Breast epithelium (tissue), 4 donors: ENCODE measurements at regions not wholly inside any gene's neighbourhood (a gene's known extent, or its start where the extent isn't known, plus 50 kb on each side); places are given as distances from the start of the nearest gene placed in this dataset.

Experiments
- DNase-seq, 2 donors: peaks; one replicate each; pipeline ENCODE4 v3.0.0-alpha.2; 2019; ENCODE audit warnings: low spot score in 2 of 2
- H3K27ac ChIP-seq, 2 donors: fragments of 200-600 bp; sonication (generic) in 1 of 2; one replicate each; pipeline ENCODE4 v1.5.1; 2016 to 2019; ENCODE audit warnings: mild to moderate bottlenecking in 1 of 2
- H3K27me3 ChIP-seq, 2 donors: fragments of 200-600 bp; sonication (generic) in 1 of 2; one replicate each; pipeline versions ENCODE4 v1.5.1 to v1.6.0; 2017 to 2019; ENCODE audit warnings: control low read depth in 1 of 2, mild to moderate bottlenecking in 1 of 2
- H3K36me3 ChIP-seq: fragments of 200-600 bp; one replicate; pipeline ENCODE4 v1.5.1; 2019
- H3K4me1 ChIP-seq, 2 donors: fragments of 200-600 bp; sonication (generic); one replicate each; pipeline ENCODE4 v1.5.1; 2016 to 2019; ENCODE audit warnings: control low read depth in 1 of 2
- H3K4me3 ChIP-seq, 3 donors: fragments of 200-600 bp; sonication (generic); 1 replicate in 2 of 3; 2 replicates in 1 of 3; pipeline ENCODE4 v1.5.1; 2016 to 2019; ENCODE audit warnings: mild to moderate bottlenecking in 3 of 3, moderate library complexity in 2 of 3
- H3K9me3 ChIP-seq, 2 donors: fragments of 200-600 bp; sonication (generic) in 1 of 2; one replicate each; pipeline ENCODE4 v1.5.1; 2016 to 2019; ENCODE audit warnings: control low read depth in 1 of 2
- CTCF ChIP-seq, 3 donors: fragments of 450-650 bp; IDR thresholded peaks; one replicate each; pipeline ENCODE4 v1.5.1; 2016 to 2017; ENCODE audit warnings: antibody characterized with exemption in 3 of 3, mild to moderate bottlenecking in 3 of 3, moderate library complexity in 3 of 3
- POLR2A ChIP-seq: fragments of 450-650 bp; IDR thresholded peaks from one replicate; pipeline ENCODE4 v1.6.1; 2016; ENCODE audit warnings: antibody characterized with exemption, mild to moderate bottlenecking, moderate library complexity
- POLR2AphosphoS5 ChIP-seq, 3 donors: sonication (generic); formaldehyde crosslinking; IDR thresholded peaks; one replicate each; pipeline ENCODE4 v1.6.1; 2017; ENCODE audit warnings: antibody characterized with exemption in 3 of 3
- intact Hi-C: fragments of 100-400 bp; cut with DNase I; formaldehyde crosslinking; loops from one replicate; pipeline ENCODE4 v1.15.1; 2023; ENCODE audit warnings: low total_unique reads

GRCh38 chr1:224791362-224791941 lies 138.0 kb upstream of the DNAH14 start:
- Histone ChIP-seq H3K9me3 (no peaks in the 10 kb centered on the region), H3K36me3 (no peaks in the 10 kb centered on the region), H3K27ac (no peak overlapping the region), H3K4me1 (no peaks in the 10 kb centered on the region), H3K4me3 (no peak overlapping the region), H3K27me3 (no peaks in the 10 kb centered on the region)
- TF ChIP-seq POLR2AphosphoS5 (IDR thresholded peaks at IDR 0.05) (no peak), POLR2A (no peak), CTCF (IDR thresholded peaks at IDR 0.05) (no peak)
- DNase-seq, result no peak
- intact Hi-C loops, result no loop called here

- intact Hi-C loops, result no loop called here
- Histone ChIP-seq H3K27me3 (no peaks in the 10 kb centered on the region), H3K9me3 (no peaks in the 10 kb centered on the region), H3K4me3 (no peak overlapping the region), H3K4me1 (no peaks in the 10 kb centered on the region), H3K27ac (no peak overlapping the region), H3K36me3 (no peaks in the 10 kb centered on the region)
- TF ChIP-seq POLR2A (no peak), POLR2AphosphoS5 (IDR thresholded peaks at IDR 0.05) (no peak)
- no peak for DNase-seq
These were observed 133.9 kb upstream of the DNAH14 start for GRCh38 chr1:224795591-224795990.

- no peak for DNase-seq
- intact Hi-C loops, result no loop called here
These were observed 130.4 kb upstream of the DNAH14 start for GRCh38 chr1:224799083-224799482.

GRCh38 chr1:224800486-224801119 lies 128.9 kb upstream of the DNAH14 start:
- no peak for DNase-seq
- no peak overlapping the region for H3K27ac ChIP-seq
- TF ChIP-seq POLR2AphosphoS5 (IDR thresholded peaks at IDR 0.05) (no peak), POLR2A (no peak)
- H3K4me3 ChIP-seq, result no peak overlapping the region
- intact Hi-C loops, result no loop called here
- no peaks in the 10 kb centered on the region for H3K27me3 ChIP-seq
- H3K36me3 ChIP-seq, result no peaks in the 10 kb centered on the region
- no peaks in the 10 kb centered on the region for H3K4me1 ChIP-seq
- H3K9me3 ChIP-seq, result no peaks in the 10 kb centered on the region

More at GRCh38 chr1:224799083-224799482, 130.4 kb upstream of the DNAH14 start:
- no peak overlapping the region for H3K27ac ChIP-seq
- no peaks in the 10 kb centered on the region for H3K9me3 ChIP-seq
- no peak overlapping the region for H3K4me3 ChIP-seq
- H3K27me3 ChIP-seq, result no peaks in the 10 kb centered on the region
- H3K4me1 ChIP-seq, result no peaks in the 10 kb centered on the region
- H3K36me3 ChIP-seq, result no peaks in the 10 kb centered on the region
- no peak for TF ChIP-seq POLR2A
- no peak for TF ChIP-seq CTCF (IDR thresholded peaks at IDR 0.05)
- TF ChIP-seq POLR2AphosphoS5 (IDR thresholded peaks at IDR 0.05), result no peak

- no peak for DNase-seq
- Histone ChIP-seq H3K27ac (no peak overlapping the region), H3K4me3 (no peak overlapping the region), H3K9me3 (no peaks in the 10 kb centered on the region), H3K36me3 (no peaks in the 10 kb centered on the region), H3K27me3 (no peaks in the 10 kb centered on the region), H3K4me1 (no peaks in the 10 kb centered on the region)
- intact Hi-C loops, result no loop called here
- no peak for TF ChIP-seq POLR2AphosphoS5 (IDR thresholded peaks at IDR 0.05)
- no peak for TF ChIP-seq POLR2A
- no peak for TF ChIP-seq CTCF (IDR thresholded peaks at IDR 0.05)
These were observed 127.5 kb upstream of the DNAH14 start for GRCh38 chr1:224801844-224802490.

- Histone ChIP-seq H3K4me1 (no peaks in the 10 kb centered on the region), H3K36me3 (no peaks in the 10 kb centered on the region), H3K9me3 (no peaks in the 10 kb centered on the region), H3K27me3 (no peaks in the 10 kb centered on the region), H3K4me3 (no peak overlapping the region), H3K27ac (no peak overlapping the region)
- no peak for DNase-seq
- no peak for TF ChIP-seq CTCF (IDR thresholded peaks at IDR 0.05)
- TF ChIP-seq POLR2A, result no peak
- no peak for TF ChIP-seq POLR2AphosphoS5 (IDR thresholded peaks at IDR 0.05)
- intact Hi-C loops, result no loop called here
These were observed 126.9 kb upstream of the DNAH14 start for GRCh38 chr1:224802617-224803016.
